Medulla oblongata (tissue), 1 donor: ENCODE measurements at regions not wholly inside any gene's neighbourhood (a gene's known extent, or its start where the extent isn't known, plus 50 kb on each side); places are given as distances from the start of the nearest gene placed in this dataset.

ENCODE experiments used
- DNase-seq: peaks from one replicate; pipeline ENCODE4 v3.0.0-alpha.2; 2015; ENCODE audit errors: extremely low spot score

- no peak for DNase-seq
Measured at GRCh38 chr18:73244401-73244800, 376.6 kb upstream of the NETO1 start.

GRCh38 chr18:73240899-73241298, 373.1 kb upstream of the NETO1 start:
- no peak for DNase-seq

GRCh38 chr18:73235921-73236320, 368.1 kb upstream of the NETO1 start:
- DNase-seq: no peak

- no peak for DNase-seq
Measured at GRCh38 chr18:73235491-73235890, 367.7 kb upstream of the NETO1 start.

GRCh38 chr18:73232933-73233332, 365.1 kb upstream of the NETO1 start:
- DNase-seq: no peak

GRCh38 chr18:73220663-73221062, 352.9 kb upstream of the NETO1 start:
- no peak for DNase-seq

GRCh38 chr18:73218293-73218692, 350.5 kb upstream of the NETO1 start:
- DNase-seq: no peak

GRCh38 chr18:73214970-73215369, 347.2 kb upstream of the NETO1 start:
- no peak for DNase-seq

- DNase-seq: no peak
Measured at GRCh38 chr18:73212442-73212841, 344.7 kb upstream of the NETO1 start.

- no peak for DNase-seq
Measured at GRCh38 chr18:73201940-73202339, 334.2 kb upstream of the NETO1 start.

- no peak for DNase-seq
Measured at GRCh38 chr18:73199151-73199550, 331.4 kb upstream of the NETO1 start.

GRCh38 chr18:73189718-73190117, 321.9 kb upstream of the NETO1 start:
- DNase-seq: no peak

GRCh38 chr18:73168236-73168635, 300.4 kb upstream of the NETO1 start:
- DNase-seq: no peak

GRCh38 chr18:73164430-73164829, 296.6 kb upstream of the NETO1 start:
- DNase-seq: no peak

GRCh38 chr18:73163236-73163635, 295.4 kb upstream of the NETO1 start:
- no peak for DNase-seq

- no peak for DNase-seq
Measured at GRCh38 chr18:73156117-73156516, 288.3 kb upstream of the NETO1 start.

- no peak for DNase-seq
Measured at GRCh38 chr18:73153271-73153670, 285.5 kb upstream of the NETO1 start.

GRCh38 chr18:73151086-73151485, 283.3 kb upstream of the NETO1 start:
- no peak for DNase-seq

GRCh38 chr18:73150199-73150598, 282.4 kb upstream of the NETO1 start:
- DNase-seq: no peak

GRCh38 chr18:73147590-73147989, 279.8 kb upstream of the NETO1 start:
- no peak for DNase-seq

GRCh38 chr18:73144030-73144429, 276.2 kb upstream of the NETO1 start:
- DNase-seq: no peak

- no peak for DNase-seq
Measured at GRCh38 chr18:73136134-73136533, 268.3 kb upstream of the NETO1 start.

GRCh38 chr18:73124175-73124574, 256.4 kb upstream of the NETO1 start:
- no peak for DNase-seq

- DNase-seq: no peak
Measured at GRCh38 chr18:73121207-73121606, 253.4 kb upstream of the NETO1 start.

- no peak for DNase-seq
Measured at GRCh38 chr18:73120626-73121025, 252.8 kb upstream of the NETO1 start.
